NCI-H2171 (cell line): ENCODE measurements at regions not wholly inside any gene's neighbourhood (a gene's known extent, or its start where the extent isn't known, plus 50 kb on each side); places are given as distances from the start of the nearest gene placed in this dataset.
A peak's percentile ranks its signal among the peaks of the same experiment; 100 is the strongest.

Source experiments
- DNase-seq: peaks from one replicate; lab custom pipeline; 2025; lab: John Stamatoyannopoulos, UW

- no peak for DNase-seq
Measured at GRCh38 chr2:177119099-177119498, 93.5 kb upstream of the HNRNPA3 start.

- no peak for DNase-seq
Measured at GRCh38 chr2:177123048-177123447, 89.5 kb upstream of the HNRNPA3 start.

GRCh38 chr2:177124371-177124770, 88.2 kb upstream of the HNRNPA3 start:
- DNase-seq = no peak

- DNase-seq = no peak
Measured at GRCh38 chr2:177127821-177128220, 84.8 kb upstream of the HNRNPA3 start.

- DNase-seq = no peak
Measured at GRCh38 chr2:177129610-177130009, 83.0 kb upstream of the HNRNPA3 start.

- DNase-seq = no peak
Measured at GRCh38 chr2:177131858-177132257, 80.7 kb upstream of the HNRNPA3 start.

- no peak for DNase-seq
Measured at GRCh38 chr2:177138823-177139222, 73.8 kb upstream of the HNRNPA3 start.

GRCh38 chr2:177141866-177142265, 70.7 kb upstream of the HNRNPA3 start:
- no peak for DNase-seq

GRCh38 chr2:177143444-177143843, 69.2 kb upstream of the HNRNPA3 start:
- peak; percentile 23 for DNase-seq

GRCh38 chr2:177147093-177147694, 65.4 kb upstream of the HNRNPA3 start:
- peak; percentile 49 for DNase-seq

GRCh38 chr2:177147834-177148445, 64.7 kb upstream of the HNRNPA3 start:
- no peak for DNase-seq

- peak; percentile 88 for DNase-seq
Measured at GRCh38 chr2:177148477-177149154, 64.0 kb upstream of the HNRNPA3 start.

- no peak for DNase-seq
Measured at GRCh38 chr2:177149155-177149503, 63.5 kb upstream of the HNRNPA3 start.

GRCh38 chr2:177153805-177154204, 58.8 kb upstream of the HNRNPA3 start:
- DNase-seq = no peak

- DNase-seq = no peak
Measured at GRCh38 chr2:177154809-177155208, 57.8 kb upstream of the HNRNPA3 start.

GRCh38 chr2:177155631-177156030, 57.0 kb upstream of the HNRNPA3 start:
- DNase-seq = no peak

GRCh38 chr2:177161741-177162460, 50.7 kb upstream of the HNRNPA3 start:
- DNase-seq = peak; percentile 19
